Activated CD8-positive, alpha-beta T cell treated with anti-CD3 and anti-CD28 coated beads for 36 hours (primary cell): ENCODE measurements at regions not wholly inside any gene's neighbourhood (a gene's known extent, or its start where the extent isn't known, plus 50 kb on each side); places are given as distances from the start of the nearest gene placed in this dataset.

Experiments
- ATAC-seq: fragments of 200-7000 bp; cut with Tn5 transposase; one replicate; pipeline ENCODE4 v1.10.0; 2021; ENCODE audit warnings: mild to moderate bottlenecking, moderate library complexity
- CTCF ChIA-PET: fragments of 350-600 bp; sonication (Branson Sonifier 250); formaldehyde crosslinking; loops from one replicate; lab custom pipeline; 2021; ENCODE audit warnings: antibody characterized with exemption; lab: Charles Lee
- POLR2A ChIA-PET: fragments of 350-600 bp; sonication (Branson Sonifier 250); formaldehyde crosslinking; loops from one replicate; lab custom pipeline; 2021; ENCODE audit warnings: antibody characterized with exemption; lab: Charles Lee
- DNase-seq: peaks from one replicate; pipeline ENCODE4 v3.0.0-alpha.2; 2020
- H3K27ac Mint-ChIP-seq: one replicate; pipeline ENCODE4 v1.8.0; 2021; ENCODE audit warnings: mild to moderate bottlenecking, mixed read lengths
- H3K27me3 Mint-ChIP-seq: one replicate; pipeline ENCODE4 v1.8.0; 2021; ENCODE audit warnings: mixed read lengths
- H3K36me3 Mint-ChIP-seq: one replicate; pipeline ENCODE4 v1.8.0; 2021; ENCODE audit warnings: low read depth, mixed read lengths
- H3K4me1 Mint-ChIP-seq: one replicate; pipeline ENCODE4 v1.8.0; 2021; ENCODE audit warnings: low read depth, mixed read lengths
- H3K4me3 Mint-ChIP-seq: one replicate; pipeline ENCODE4 v1.8.0; 2021; ENCODE audit warnings: mild to moderate bottlenecking, moderate library complexity, mixed read lengths
- H3K9me3 Mint-ChIP-seq: one replicate; pipeline ENCODE4 v1.8.0; 2021; ENCODE audit warnings: mixed read lengths
- CTCF ChIP-seq: fragments of 200-600 bp; IDR thresholded peaks from one replicate; pipeline ENCODE4 v1.8.0; 2022; ENCODE audit warnings: antibody characterized with exemption, mild to moderate bottlenecking
- intact Hi-C: fragments of 100-400 bp; cut with micrococcal nuclease; formaldehyde crosslinking; loops from one replicate; pipeline ENCODE4 v1.10.0; 2022

GRCh38 chr11:39971938-39972337, 1487.5 kb downstream of the LRRC4C start:
- ChIA-PET CTCF (no interaction called here), POLR2A (no interaction called here)
- TF ChIP-seq CTCF, result no peak
- ATAC-seq, result no peak
- Mint-ChIP-seq H3K9me3 (peaks cover 12% of the 10 kb centered on the region), H3K4me3 (no peak overlapping the region), H3K4me1 (no peaks in the 10 kb centered on the region), H3K36me3 (no peaks in the 10 kb centered on the region), H3K27me3 (no peaks in the 10 kb centered on the region), H3K27ac (no peak overlapping the region)
- intact Hi-C loops, result no loop called here
- no peak for DNase-seq

GRCh38 chr11:39968071-39968470, 1491.4 kb downstream of the LRRC4C start:
- TF ChIP-seq CTCF, result no peak
- no peak for ATAC-seq
- H3K4me3 Mint-ChIP-seq, result no peak overlapping the region
- H3K27ac Mint-ChIP-seq, result no peak overlapping the region
- CTCF ChIA-PET, result no interaction called here
- POLR2A ChIA-PET, result no interaction called here
- H3K4me1 Mint-ChIP-seq, result no peaks in the 10 kb centered on the region
- peaks cover 9% of the 10 kb centered on the region for H3K9me3 Mint-ChIP-seq
- no peaks in the 10 kb centered on the region for H3K36me3 Mint-ChIP-seq
- DNase-seq, result no peak
- intact Hi-C loops, result no loop called here
- H3K27me3 Mint-ChIP-seq, result no peaks in the 10 kb centered on the region

- no peaks in the 10 kb centered on the region for H3K27me3 Mint-ChIP-seq
- DNase-seq (no peak), ATAC-seq (no peak)
- no peak overlapping the region for H3K27ac Mint-ChIP-seq
- intact Hi-C loops, result no loop called here
- POLR2A ChIA-PET, result no interaction called here
- H3K4me1 Mint-ChIP-seq, result no peaks in the 10 kb centered on the region
- no peak overlapping the region for H3K4me3 Mint-ChIP-seq
- no peak for TF ChIP-seq CTCF
- peaks cover 8% of the 10 kb centered on the region for H3K9me3 Mint-ChIP-seq
- CTCF ChIA-PET, result no interaction called here
- H3K36me3 Mint-ChIP-seq, result no peaks in the 10 kb centered on the region
Observed at GRCh38 chr11:39965701-39966100, 1493.8 kb downstream of the LRRC4C start.

- intact Hi-C loops, result no loop called here
- peaks cover 5% of the 10 kb centered on the region for H3K9me3 Mint-ChIP-seq
- H3K4me3 Mint-ChIP-seq, result no peak overlapping the region
- DNase-seq (no peak), ATAC-seq (no peak)
- ChIA-PET CTCF (no interaction called here), POLR2A (no interaction called here)
- no peaks in the 10 kb centered on the region for H3K4me1 Mint-ChIP-seq
- no peak for TF ChIP-seq CTCF
- no peaks in the 10 kb centered on the region for H3K27me3 Mint-ChIP-seq
- no peak overlapping the region for H3K27ac Mint-ChIP-seq
- H3K36me3 Mint-ChIP-seq, result no peaks in the 10 kb centered on the region
Observed at GRCh38 chr11:39960206-39960605, 1499.2 kb downstream of the LRRC4C start.

- intact Hi-C loops, result no loop called here
- no peak for TF ChIP-seq CTCF
- no peaks in the 10 kb centered on the region for H3K36me3 Mint-ChIP-seq
- H3K9me3 Mint-ChIP-seq, result peaks cover 15% of the 10 kb centered on the region
- ChIA-PET POLR2A (no interaction called here), CTCF (no interaction called here)
- no peaks in the 10 kb centered on the region for H3K4me1 Mint-ChIP-seq
- H3K4me3 Mint-ChIP-seq, result no peak overlapping the region
- no peaks in the 10 kb centered on the region for H3K27me3 Mint-ChIP-seq
- H3K27ac Mint-ChIP-seq, result no peak overlapping the region
- ATAC-seq, result no peak
- DNase-seq, result no peak
Observed at GRCh38 chr11:39932966-39933365, 1526.5 kb downstream of the LRRC4C start.
